Hepatocyte (in vitro differentiated cells): ENCODE measurements at regions not wholly inside any gene's neighbourhood (a gene's known extent, or its start where the extent isn't known, plus 50 kb on each side); places are given as distances from the start of the nearest gene placed in this dataset.

ENCODE experiments used
- EZH2 ChIP-seq: fragments of 200-600 bp; sonication (generic); IDR thresholded peaks from 2 replicates; pipeline ENCODE4 v1.6.1; 2016; ENCODE audit warnings: antibody characterized with exemption, mild to moderate bottlenecking, borderline replicate concordance
- EZH2phosphoT487 ChIP-seq: fragments of 200-600 bp; sonication (generic); IDR thresholded peaks from one replicate; pipeline ENCODE4 v1.6.1; 2018; ENCODE audit warnings: antibody characterized with exemption, mild to moderate bottlenecking, low read depth, moderate library complexity; ENCODE audit not compliant: unreplicated experiment, severe bottlenecking
- TF ChIP-seq, protein P1 (sequence below): fragments of 200-600 bp; sonication (generic); IDR thresholded peaks from 2 replicates; pipeline ENCODE4 v1.5.1; 2016; ENCODE audit warnings: antibody characterized with exemption, mild to moderate bottlenecking; ENCODE audit not compliant: poor library complexity

GRCh38 chr12:76272287-76272686 is 75.9 kb downstream of the BBS10 start:
- TF ChIP-seq, protein P1, sequence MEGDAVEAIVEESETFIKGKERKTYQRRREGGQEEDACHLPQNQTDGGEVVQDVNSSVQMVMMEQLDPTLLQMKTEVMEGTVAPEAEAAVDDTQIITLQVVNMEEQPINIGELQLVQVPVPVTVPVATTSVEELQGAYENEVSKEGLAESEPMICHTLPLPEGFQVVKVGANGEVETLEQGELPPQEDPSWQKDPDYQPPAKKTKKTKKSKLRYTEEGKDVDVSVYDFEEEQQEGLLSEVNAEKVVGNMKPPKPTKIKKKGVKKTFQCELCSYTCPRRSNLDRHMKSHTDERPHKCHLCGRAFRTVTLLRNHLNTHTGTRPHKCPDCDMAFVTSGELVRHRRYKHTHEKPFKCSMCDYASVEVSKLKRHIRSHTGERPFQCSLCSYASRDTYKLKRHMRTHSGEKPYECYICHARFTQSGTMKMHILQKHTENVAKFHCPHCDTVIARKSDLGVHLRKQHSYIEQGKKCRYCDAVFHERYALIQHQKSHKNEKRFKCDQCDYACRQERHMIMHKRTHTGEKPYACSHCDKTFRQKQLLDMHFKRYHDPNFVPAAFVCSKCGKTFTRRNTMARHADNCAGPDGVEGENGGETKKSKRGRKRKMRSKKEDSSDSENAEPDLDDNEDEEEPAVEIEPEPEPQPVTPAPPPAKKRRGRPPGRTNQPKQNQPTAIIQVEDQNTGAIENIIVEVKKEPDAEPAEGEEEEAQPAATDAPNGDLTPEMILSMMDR, result no peak
- TF ChIP-seq EZH2, result no peak
- no peak for TF ChIP-seq EZH2phosphoT487
